ENCODE measurements at regions not wholly inside any gene's neighbourhood (a gene's known extent, or its start where the extent isn't known, plus 50 kb on each side); places are given as distances from the start of the nearest gene placed in this dataset.

GRCh38 chr3:80675790-80676189 lies 908.0 kb upstream of the ROBO1 start:
- Mint-ChIP-seq H3K4me1 (ENCODE audit: unreplicated experiment) (no peaks in the 10 kb centered on the region), H3K27ac (ENCODE audit: unreplicated experiment) (no peak overlapping the region), H3K9me3 (ENCODE audit: unreplicated experiment) (no peaks in the 10 kb centered on the region), H3K36me3 (ENCODE audit: low read depth, unreplicated experiment) (no peaks in the 10 kb centered on the region), H3K27me3 (ENCODE audit: unreplicated experiment) (no peaks in the 10 kb centered on the region), H3K4me3 (ENCODE audit: unreplicated experiment) (no peak overlapping the region)
- TF ChIP-seq CTCF (IDR thresholded peaks at IDR 0.05; ENCODE audit: unreplicated experiment): no peak
- DNase-seq (ENCODE audit: low spot score): no peak

- Mint-ChIP-seq H3K4me1 (ENCODE audit: unreplicated experiment) (no peaks in the 10 kb centered on the region), H3K27me3 (ENCODE audit: unreplicated experiment) (no peaks in the 10 kb centered on the region), H3K4me3 (ENCODE audit: unreplicated experiment) (no peak overlapping the region), H3K27ac (ENCODE audit: unreplicated experiment) (no peak overlapping the region), H3K9me3 (ENCODE audit: unreplicated experiment) (peaks cover 14% of the 10 kb centered on the region), H3K36me3 (ENCODE audit: low read depth, unreplicated experiment) (peaks cover 22% of the 10 kb centered on the region)
- DNase-seq (ENCODE audit: low spot score): no peak
- TF ChIP-seq CTCF (IDR thresholded peaks at IDR 0.05; ENCODE audit: unreplicated experiment): no peak
Measured at GRCh38 chr3:80668600-80669294, 900.9 kb upstream of the ROBO1 start.

- Mint-ChIP-seq H3K4me3 (ENCODE audit: unreplicated experiment) (no peak overlapping the region), H3K4me1 (ENCODE audit: unreplicated experiment) (no peaks in the 10 kb centered on the region), H3K27me3 (ENCODE audit: unreplicated experiment) (no peaks in the 10 kb centered on the region), H3K36me3 (ENCODE audit: low read depth, unreplicated experiment) (peaks cover 22% of the 10 kb centered on the region), H3K27ac (ENCODE audit: unreplicated experiment) (no peak overlapping the region), H3K9me3 (ENCODE audit: unreplicated experiment) (peaks cover 14% of the 10 kb centered on the region)
- no peak for DNase-seq (ENCODE audit: low spot score)
- no peak for TF ChIP-seq CTCF (IDR thresholded peaks at IDR 0.05; ENCODE audit: unreplicated experiment)
Measured at GRCh38 chr3:80668100-80668499, 900.3 kb upstream of the ROBO1 start.

GRCh38 chr3:80663426-80663825 lies 895.6 kb upstream of the ROBO1 start:
- no peak overlapping the region for H3K27ac Mint-ChIP-seq (ENCODE audit: unreplicated experiment)
- H3K9me3 Mint-ChIP-seq (ENCODE audit: unreplicated experiment): peaks cover 4% of the 10 kb centered on the region
- H3K27me3 Mint-ChIP-seq (ENCODE audit: unreplicated experiment): no peaks in the 10 kb centered on the region
- H3K36me3 Mint-ChIP-seq (ENCODE audit: low read depth, unreplicated experiment): peaks cover 11% of the 10 kb centered on the region
- TF ChIP-seq CTCF (IDR thresholded peaks at IDR 0.05; ENCODE audit: unreplicated experiment): no peak
- H3K4me3 Mint-ChIP-seq (ENCODE audit: unreplicated experiment): no peak overlapping the region
- no peaks in the 10 kb centered on the region for H3K4me1 Mint-ChIP-seq (ENCODE audit: unreplicated experiment)
- no peak for DNase-seq (ENCODE audit: low spot score)

GRCh38 chr3:80655216-80655615 lies 887.4 kb upstream of the ROBO1 start:
- no peak for TF ChIP-seq CTCF (IDR thresholded peaks at IDR 0.05; ENCODE audit: unreplicated experiment)
- Mint-ChIP-seq H3K9me3 (ENCODE audit: unreplicated experiment) (no peaks in the 10 kb centered on the region), H3K4me3 (ENCODE audit: unreplicated experiment) (no peak overlapping the region), H3K27me3 (ENCODE audit: unreplicated experiment) (peaks cover 3% of the 10 kb centered on the region), H3K27ac (ENCODE audit: unreplicated experiment) (no peak overlapping the region), H3K4me1 (ENCODE audit: unreplicated experiment) (no peaks in the 10 kb centered on the region), H3K36me3 (ENCODE audit: low read depth, unreplicated experiment) (peaks cover 7% of the 10 kb centered on the region)
- no peak for DNase-seq (ENCODE audit: low spot score)

All from endothelial cell (in vitro differentiated cells).